Omental fat pad (tissue), 3 donors: ENCODE measurements at regions not wholly inside any gene's neighbourhood (a gene's known extent, or its start where the extent isn't known, plus 50 kb on each side); places are given as distances from the start of the nearest gene placed in this dataset.

Experiments used
- ATAC-seq: fragments of 150-250 bp; one replicate; pipeline ENCODE4 v1.9.1; 2016; ENCODE audit warnings: mild to moderate bottlenecking, moderate library complexity; ENCODE audit not compliant: low FRiP score
- DNase-seq: peaks from one replicate; pipeline ENCODE4 v3.0.0-alpha.2; 2019; ENCODE audit warnings: low spot score
- CTCF ChIP-seq, 3 donors: fragments of 450-650 bp; IDR thresholded peaks; one replicate each; pipeline ENCODE4 v1.5.1; 2016 to 2017; ENCODE audit warnings: antibody characterized with exemption in 3 of 3, mild to moderate bottlenecking in 3 of 3, moderate library complexity in 2 of 3

DNA sequence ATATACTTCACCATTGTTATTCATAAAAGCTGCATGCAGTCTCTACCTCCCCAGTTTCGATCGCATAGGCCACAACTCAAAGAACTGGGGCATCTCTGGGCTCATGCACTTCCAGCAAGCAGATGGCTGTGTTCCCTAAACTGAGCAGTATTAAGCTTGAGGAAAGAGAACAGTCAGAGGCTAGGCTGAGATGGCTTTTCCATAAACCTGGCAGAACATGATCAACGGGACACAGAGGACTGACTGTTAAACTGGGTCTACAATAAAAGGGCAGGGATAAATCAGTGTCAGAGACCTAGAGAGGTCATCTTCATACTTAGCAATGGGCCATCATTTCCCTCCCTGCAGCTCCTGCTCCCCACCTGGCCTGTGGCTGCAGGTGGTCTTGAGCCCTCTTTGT, 171.0 kb upstream of the NECTIN1 start:
- DNase-seq, result no peak
- TF ChIP-seq CTCF (IDR thresholded peaks at IDR 0.05), result no peak
- no peak for ATAC-seq

DNA sequence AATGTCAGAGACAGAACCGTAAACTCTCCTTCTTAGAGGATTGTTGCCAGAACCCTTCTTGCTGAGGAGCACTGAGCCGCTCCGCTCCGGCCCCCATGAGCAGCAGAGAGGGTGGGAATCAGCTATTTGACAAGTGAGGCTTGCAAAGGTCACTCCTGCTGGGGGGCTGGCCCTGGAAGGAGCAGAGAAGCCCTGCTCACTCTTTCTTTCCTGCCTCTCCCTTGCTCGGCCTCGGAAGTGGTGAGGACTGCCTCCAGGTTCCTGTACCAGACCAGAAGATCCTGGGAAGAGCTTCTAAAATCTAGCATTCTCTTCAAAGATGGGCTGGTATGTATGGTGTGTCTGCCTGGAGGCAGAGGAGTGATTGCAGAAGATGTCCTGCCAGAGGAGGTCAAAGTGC, 168.6 kb upstream of the NECTIN1 start:
- no peak for TF ChIP-seq CTCF (IDR thresholded peaks at IDR 0.05)

GRCh38 chr11:119897046-119897440, 168.0 kb upstream of the NECTIN1 start:
- TF ChIP-seq CTCF (IDR thresholded peaks at IDR 0.05), result no peak
- no peak for ATAC-seq

More for the DNA sequence above, 168.6 kb upstream of the NECTIN1 start:
- DNase-seq (no peak), ATAC-seq (no peak)

DNA sequence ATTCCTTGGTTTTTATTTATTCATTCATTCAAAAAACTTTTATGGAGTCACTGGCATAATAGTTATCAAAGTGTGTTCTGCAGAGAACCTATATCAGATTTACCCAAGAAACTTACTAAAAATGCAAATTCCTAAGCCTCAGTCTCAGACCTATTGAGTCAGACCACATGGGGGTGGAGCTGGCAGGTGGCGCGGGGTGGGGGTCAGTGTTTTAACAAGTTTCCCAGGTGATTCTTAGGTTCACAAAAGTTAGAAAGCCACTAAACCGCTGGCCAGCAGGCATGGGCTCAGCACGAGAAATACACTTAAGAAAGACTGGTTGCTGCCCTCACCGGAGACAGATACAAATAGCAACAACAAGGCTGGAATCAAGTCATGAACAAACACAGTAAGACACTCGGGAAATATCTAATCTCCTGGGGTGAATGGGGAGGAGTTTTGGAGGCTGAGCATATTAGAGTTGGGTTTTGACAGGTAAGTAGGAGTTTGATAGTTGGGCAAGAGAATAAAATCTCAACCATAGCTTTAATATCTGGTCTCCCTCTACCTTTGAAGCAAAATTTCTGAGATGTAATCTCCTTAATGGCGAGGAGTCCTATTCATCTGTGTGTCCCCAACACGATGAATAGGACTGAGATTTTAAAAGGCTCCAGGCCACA, 167.5 kb upstream of the NECTIN1 start:
- no peak for DNase-seq
- no peak for TF ChIP-seq CTCF (IDR thresholded peaks at IDR 0.05)
- no peak for ATAC-seq

More at GRCh38 chr11:119897046-119897440, 168.0 kb upstream of the NECTIN1 start:
- DNase-seq, result no peak

- no peak for TF ChIP-seq CTCF (IDR thresholded peaks at IDR 0.05)
- no peak for ATAC-seq
- no peak for DNase-seq
Measured at GRCh38 chr11:119895981-119896380, 167.0 kb upstream of the NECTIN1 start.

DNA sequence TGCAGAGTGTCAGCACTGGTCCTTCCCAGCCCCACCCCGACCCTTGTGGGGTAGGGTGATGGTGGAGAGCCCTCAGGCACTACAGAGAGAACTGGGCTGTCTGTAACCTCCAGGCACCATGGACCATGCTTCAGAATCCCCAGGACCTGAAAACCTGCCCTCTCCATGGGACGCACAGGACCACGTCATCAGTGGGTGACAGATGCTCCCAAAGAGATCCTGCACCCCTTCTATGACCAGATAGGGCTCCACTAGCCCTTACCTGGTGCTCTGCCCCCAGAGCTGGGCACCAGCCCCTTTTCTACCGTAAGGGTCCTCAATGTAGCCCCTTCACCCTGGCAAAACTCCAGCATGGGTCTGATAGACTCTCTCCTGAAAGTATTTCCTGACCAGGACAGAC, 165.9 kb upstream of the NECTIN1 start:
- DNase-seq (no peak), ATAC-seq (no peak)
- no peak for TF ChIP-seq CTCF (IDR thresholded peaks at IDR 0.05)

GRCh38 chr11:119892311-119892808, 163.4 kb upstream of the NECTIN1 start:
- ATAC-seq, result no peak
- no peak for DNase-seq
- TF ChIP-seq CTCF (IDR thresholded peaks at IDR 0.05), result no peak
